Esophagus squamous epithelium (tissue), 5 donors: ENCODE measurements at regions not wholly inside any gene's neighbourhood (a gene's known extent, or its start where the extent isn't known, plus 50 kb on each side); places are given as distances from the start of the nearest gene placed in this dataset.

Experiments
- DNase-seq: peaks from one replicate; lab custom pipeline; 2025; lab: John Stamatoyannopoulos, UW
- H3K27ac ChIP-seq, 4 donors: fragments of 200-600 bp; sonication (generic); one replicate each; pipeline ENCODE4 v1.5.1; 2016 to 2019; ENCODE audit warnings: mild to moderate bottlenecking in 1 of 4
- H3K27me3 ChIP-seq, 4 donors: fragments of 200-600 bp; sonication (generic); 1 replicate in 3 of 4; 2 replicates in 1 of 4; pipeline versions ENCODE4 v1.5.1 to v1.6.0; 2017 to 2021; ENCODE audit warnings: antibody characterized with exemption in 1 of 4
- H3K36me3 ChIP-seq, 3 donors: fragments of 200-600 bp; sonication (generic); one replicate each; pipeline ENCODE4 v1.5.1; 2016 to 2019
- H3K4me1 ChIP-seq, 3 donors: fragments of 200-600 bp; sonication (generic); one replicate each; pipeline ENCODE4 v1.5.1; 2017 to 2019
- H3K4me3 ChIP-seq, 4 donors: fragments of 200-600 bp; sonication (generic); 1 replicate in 3 of 4; 2 replicates in 1 of 4; pipeline ENCODE4 v1.5.1; 2016 to 2019; ENCODE audit warnings: mild to moderate bottlenecking in 2 of 4, moderate library complexity in 1 of 4
- H3K9me3 ChIP-seq, 3 donors: fragments of 200-600 bp; sonication (generic); one replicate each; pipeline ENCODE4 v1.5.1; 2016 to 2019
- CTCF ChIP-seq, 6 experiments: fragments of 450-650 bp in 4 of 6; fragments of 200-600 bp in 2 of 6; sonication (generic) in 2 of 6; IDR thresholded peaks; one replicate each; pipeline ENCODE4 v1.5.1; 2016 to 2019; ENCODE audit warnings: antibody characterized with exemption in 6 of 6, mild to moderate bottlenecking in 4 of 6, moderate library complexity in 4 of 6
- POLR2A ChIP-seq, 4 donors: fragments of 450-650 bp; IDR thresholded peaks; one replicate each; pipeline ENCODE4 v1.6.1; 2017; ENCODE audit warnings: antibody characterized with exemption in 4 of 4, mild to moderate bottlenecking in 4 of 4, moderate library complexity in 3 of 4
- WGBS, 2 donors: methylation state at CpG; one replicate each; pipeline ENCODE4 v1.1.5; 2018; 5-methylcytosine and 5-hydroxymethylcytosine counted together
- intact Hi-C: fragments of 100-400 bp; cut with DNase I; formaldehyde crosslinking; loops from one replicate; pipeline ENCODE4 v1.15.0; 2022
- donor health status: DM: yes; HTN: yes; CAD: no.

GRCh38 chr5:88602584-88602983 lies 280.4 kb downstream of the MEF2C start:
- H3K27me3 ChIP-seq: no peaks in the 10 kb centered on the region
- H3K4me3 ChIP-seq: no peak overlapping the region
- WGBS, 2 donors: 79 to 86% methylated on average over 19 to 22 of the region's 22 CpGs
- H3K4me1 ChIP-seq: no peaks in the 10 kb centered on the region
- no peak overlapping the region for H3K27ac ChIP-seq
- H3K36me3 ChIP-seq: no peaks in the 10 kb centered on the region
- H3K9me3 ChIP-seq: peaks cover 0 to 4% (median 0%) of the 10 kb centered on the region in 3 donors
- no peak for DNase-seq
- intact Hi-C loops: no loop called here
- TF ChIP-seq CTCF (IDR thresholded peaks at IDR 0.05) (no peak), POLR2A (IDR thresholded peaks at IDR 0.05) (no peak)

- TF ChIP-seq POLR2A (IDR thresholded peaks at IDR 0.05): no peak
- TF ChIP-seq CTCF (IDR thresholded peaks at IDR 0.05): no peak
- Histone ChIP-seq H3K9me3 (peaks cover 0 to 7% (median 0%) of the 10 kb centered on the region in 3 donors), H3K4me1 (no peaks in the 10 kb centered on the region), H3K27me3 (no peaks in the 10 kb centered on the region), H3K27ac (no peak overlapping the region), H3K36me3 (no peaks in the 10 kb centered on the region), H3K4me3 (no peak overlapping the region)
- intact Hi-C loops: no loop called here
- DNase-seq: no peak
- WGBS, 2 donors: 11 to 40% methylated on average over 1 of the region's 1 CpG
Observed at GRCh38 chr5:88594441-88594840, 288.5 kb downstream of the MEF2C start.

GRCh38 chr5:88588609-88589008 lies 294.4 kb downstream of the MEF2C start:
- no peaks in the 10 kb centered on the region for H3K4me1 ChIP-seq
- 74 to 81% methylated on average over 4 of the region's 4 CpGs for WGBS, 2 donors
- TF ChIP-seq POLR2A (IDR thresholded peaks at IDR 0.05): no peak
- TF ChIP-seq CTCF (IDR thresholded peaks at IDR 0.05): no peak
- H3K27me3 ChIP-seq: no peaks in the 10 kb centered on the region
- intact Hi-C loops: no loop called here
- no peak overlapping the region for H3K4me3 ChIP-seq
- no peak for DNase-seq
- H3K36me3 ChIP-seq: no peaks in the 10 kb centered on the region
- H3K27ac ChIP-seq: no peak overlapping the region
- peaks cover 0 to 33% (median 0%) of the 10 kb centered on the region in 3 donors for H3K9me3 ChIP-seq

GRCh38 chr5:88583471-88583870 lies 299.5 kb downstream of the MEF2C start:
- WGBS, 2 donors: 71% methylated on average over 1 of the region's 1 CpG; no CpG with 5 or more reads in 1 of the 2 donors
- no peak for DNase-seq
- TF ChIP-seq CTCF (IDR thresholded peaks at IDR 0.05): no peak
- TF ChIP-seq POLR2A (IDR thresholded peaks at IDR 0.05): no peak
- no peaks in the 10 kb centered on the region for H3K4me1 ChIP-seq
- no peaks in the 10 kb centered on the region for H3K36me3 ChIP-seq
- H3K9me3 ChIP-seq: peaks cover 0 to 17% (median 0%) of the 10 kb centered on the region in 3 donors
- H3K27ac ChIP-seq: no peak overlapping the region
- intact Hi-C loops: no loop called here
- H3K4me3 ChIP-seq: no peak overlapping the region
- no peaks in the 10 kb centered on the region for H3K27me3 ChIP-seq

GRCh38 chr5:88558366-88558765 lies 289.7 kb upstream of the TMEM161B start:
- no peak for DNase-seq
- intact Hi-C loops: no loop called here
- 87 to 92% methylated on average over 5 of the region's 5 CpGs for WGBS, 2 donors
- Histone ChIP-seq H3K9me3 (no peaks in the 10 kb centered on the region), H3K4me3 (no peak overlapping the region), H3K27me3 (no peaks in the 10 kb centered on the region), H3K36me3 (no peaks in the 10 kb centered on the region), H3K4me1 (no peaks in the 10 kb centered on the region), H3K27ac (no peak overlapping the region)
- TF ChIP-seq POLR2A (IDR thresholded peaks at IDR 0.05): no peak
- TF ChIP-seq CTCF (IDR thresholded peaks at IDR 0.05): no peak
